ENCODE measurements at regions not wholly inside any gene's neighbourhood (a gene's known extent, or its start where the extent isn't known, plus 50 kb on each side); places are given as distances from the start of the nearest gene placed in this dataset.

GRCh38 chrX:446245-446644 lies 59.5 kb upstream of the PPP2R3B start:
- TF ChIP-seq ELF4 (IDR thresholded peaks at IDR 0.05), result no peak
- TF ChIP-seq ZNF384 (IDR thresholded peaks at IDR 0.05), result no peak
- TF ChIP-seq TARDBP (IDR thresholded peaks at IDR 0.05), result no peak
- TF ChIP-seq LEF1 (IDR thresholded peaks at IDR 0.05; ENCODE audit: borderline replicate concordance), result no peak
- no peak for TF ChIP-seq BHLHE40 (IDR thresholded peaks at IDR 0.05; ENCODE audit: borderline replicate concordance)
- no peak for TF ChIP-seq FOXK2 (IDR thresholded peaks at IDR 0.05)
- TF ChIP-seq CTBP1 (IDR thresholded peaks at IDR 0.05; ENCODE audit: borderline replicate concordance), result no peak
- TF ChIP-seq FOXA1 (IDR thresholded peaks at IDR 0.05), result no peak
- TF ChIP-seq ARNT (IDR thresholded peaks at IDR 0.05), result no peak
- no peak for TF ChIP-seq HDGF (IDR thresholded peaks at IDR 0.05; ENCODE audit: borderline replicate concordance)
- TF ChIP-seq SUZ12 (IDR thresholded peaks at IDR 0.05), result no peak

Data from HEK293T (cell line).